HEK293T (cell line): ENCODE measurements at regions not wholly inside any gene's neighbourhood (a gene's known extent, or its start where the extent isn't known, plus 50 kb on each side); places are given as distances from the start of the nearest gene placed in this dataset.
"Not testable (repeated sequence)": the region's sequence is repeated elsewhere in the genome, so short reads cannot be mapped to it uniquely, and the experiment has no call there.

Experiments used
- CTCF ChIA-PET: fragments of 350-600 bp; formaldehyde crosslinking; extraction: SDS; loops from one replicate; lab custom pipeline; 2021; ENCODE audit warnings: antibody characterized with exemption, inconsistent platforms; lab: Yijun Ruan, JAX
- POLR2A ChIA-PET: fragments of 350-600 bp; formaldehyde crosslinking; extraction: SDS; loops from one replicate; lab custom pipeline; 2020; ENCODE audit warnings: antibody characterized with exemption, inconsistent platforms; lab: Yijun Ruan, JAX
- DNase-seq: peaks from one replicate; pipeline ENCODE4 v3.0.0; 2012; ENCODE audit warnings: mixed read lengths; ENCODE audit errors: extremely low spot score
- ARNT ChIP-seq: fragments of 450-650 bp; IDR thresholded peaks from 2 replicates; pipeline ENCODE4 v1.6.1; 2017; ENCODE audit warnings: mild to moderate bottlenecking
- BHLHE40 ChIP-seq: fragments of 450-650 bp; IDR thresholded peaks from 2 replicates; pipeline ENCODE4 v1.6.1; 2016; ENCODE audit warnings: mild to moderate bottlenecking, moderate library complexity, borderline replicate concordance
- CTBP1 ChIP-seq: fragments of 450-650 bp; IDR thresholded peaks from 2 replicates; pipeline ENCODE4 v1.6.1; 2016; ENCODE audit warnings: borderline replicate concordance
- ELF4 ChIP-seq: fragments of 450-650 bp; IDR thresholded peaks from 2 replicates; pipeline ENCODE4 v1.6.1; 2017; ENCODE audit warnings: antibody characterized with exemption
- FOXA1 ChIP-seq: fragments of 450-650 bp; IDR thresholded peaks from 2 replicates; pipeline ENCODE4 v1.6.1; 2016; ENCODE audit warnings: mild to moderate bottlenecking
- FOXK2 ChIP-seq: fragments of 450-650 bp; IDR thresholded peaks from 2 replicates; pipeline ENCODE4 v1.6.1; 2016; ENCODE audit warnings: mild to moderate bottlenecking
- FOXM1 ChIP-seq: fragments of 450-650 bp; IDR thresholded peaks from 2 replicates; pipeline ENCODE4 v1.6.1; 2017; ENCODE audit warnings: mild to moderate bottlenecking, borderline replicate concordance
- HDGF ChIP-seq: fragments of 450-650 bp; IDR thresholded peaks from 2 replicates; pipeline ENCODE4 v1.6.1; 2017; ENCODE audit warnings: antibody characterized with exemption, borderline replicate concordance
- L3MBTL2 ChIP-seq: fragments of 450-650 bp; conservative IDR thresholded peaks from 2 replicates; pipeline ENCODE4 v1.6.1; 2016; ENCODE audit warnings: mild to moderate bottlenecking
- LEF1 ChIP-seq: fragments of 450-650 bp; IDR thresholded peaks from 2 replicates; pipeline ENCODE4 v1.6.1; 2017; ENCODE audit warnings: mild to moderate bottlenecking, borderline replicate concordance
- NFRKB ChIP-seq: fragments of 450-650 bp; IDR thresholded peaks from 2 replicates; pipeline ENCODE4 v1.6.1; 2016; ENCODE audit warnings: mild to moderate bottlenecking, moderate library complexity
- SP1 ChIP-seq: fragments of 450-650 bp; IDR thresholded peaks from 2 replicates; pipeline ENCODE4 v1.6.1; 2017
- SUZ12 ChIP-seq: fragments of 450-650 bp; IDR thresholded peaks from 2 replicates; pipeline ENCODE4 v1.6.1; 2016; ENCODE audit warnings: mild to moderate bottlenecking
- TARDBP ChIP-seq: fragments of 450-650 bp; IDR thresholded peaks from 2 replicates; pipeline ENCODE4 v1.6.1; 2016
- ZNF384 ChIP-seq: fragments of 450-650 bp; IDR thresholded peaks from 2 replicates; pipeline ENCODE4 v1.6.1; 2016
- TF ChIP-seq, protein P1 (sequence below): fragments of 450-650 bp; IDR thresholded peaks from 2 replicates; pipeline ENCODE4 v1.6.1; 2016

DNA sequence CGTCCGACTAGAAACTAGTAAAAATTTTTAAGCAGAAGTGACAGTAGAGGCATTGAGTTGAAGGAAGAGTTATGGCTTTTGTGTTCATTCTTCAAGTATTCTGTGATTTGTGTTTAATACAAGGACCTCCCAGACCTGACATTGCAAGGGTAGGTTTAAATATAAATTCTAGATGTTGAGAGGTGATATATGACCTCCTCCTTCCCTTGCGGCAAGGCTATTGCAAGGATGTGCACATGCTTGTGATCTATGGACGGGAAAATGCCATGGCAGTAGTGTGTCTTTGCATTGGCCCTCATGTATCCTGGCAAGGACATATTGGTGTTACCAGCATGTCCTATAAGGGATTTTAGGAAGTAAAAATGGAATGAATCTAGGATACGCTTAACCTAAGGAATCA, 143.5 kb downstream of the NEDD1 start:
- TF ChIP-seq HDGF (no peak), BHLHE40 (no peak), NFRKB (no peak), SP1 (no peak), ELF4 (no peak), TARDBP (no peak), ZNF384 (no peak), LEF1 (no peak), CTBP1 (no peak), FOXK2 (no peak), FOXA1 (no peak), L3MBTL2 (no peak), FOXM1 (no peak), ARNT (no peak), SUZ12 (no peak)
- TF ChIP-seq, protein P1, sequence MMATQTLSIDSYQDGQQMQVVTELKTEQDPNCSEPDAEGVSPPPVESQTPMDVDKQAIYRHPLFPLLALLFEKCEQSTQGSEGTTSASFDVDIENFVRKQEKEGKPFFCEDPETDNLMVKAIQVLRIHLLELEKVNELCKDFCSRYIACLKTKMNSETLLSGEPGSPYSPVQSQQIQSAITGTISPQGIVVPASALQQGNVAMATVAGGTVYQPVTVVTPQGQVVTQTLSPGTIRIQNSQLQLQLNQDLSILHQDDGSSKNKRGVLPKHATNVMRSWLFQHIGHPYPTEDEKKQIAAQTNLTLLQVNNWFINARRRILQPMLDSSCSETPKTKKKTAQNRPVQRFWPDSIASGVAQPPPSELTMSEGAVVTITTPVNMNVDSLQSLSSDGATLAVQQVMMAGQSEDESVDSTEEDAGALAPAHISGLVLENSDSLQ, result no peak
- POLR2A ChIA-PET, result no interaction called here
- no peak for DNase-seq
- CTCF ChIA-PET, result no interaction called here

DNA sequence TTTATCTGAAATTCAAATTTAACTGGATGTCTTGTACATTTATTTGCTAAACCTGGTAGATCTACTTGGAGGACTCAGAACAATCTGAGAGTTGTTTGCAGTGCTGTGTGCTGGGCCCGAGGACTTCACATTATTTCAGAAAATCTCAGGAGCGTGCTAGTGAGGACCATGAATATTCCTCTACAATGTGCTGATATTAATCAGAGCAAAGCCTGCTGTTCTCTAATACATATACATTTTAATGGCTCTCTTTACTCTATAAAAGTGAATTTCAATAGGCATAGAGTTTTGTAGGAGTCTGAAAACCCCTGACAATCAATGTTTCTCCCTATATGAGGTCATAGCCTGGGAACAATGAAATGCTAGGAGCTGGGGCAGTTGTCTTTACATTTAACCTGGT, 144.3 kb downstream of the NEDD1 start:
- TF ChIP-seq ZNF384, result no peak
- TF ChIP-seq, protein P1, result no peak
- no peak for TF ChIP-seq NFRKB
- no peak for TF ChIP-seq TARDBP
- TF ChIP-seq BHLHE40, result no peak
- no peak for TF ChIP-seq FOXA1
- no peak for TF ChIP-seq LEF1
- TF ChIP-seq FOXK2, result no peak
- no peak for TF ChIP-seq L3MBTL2
- TF ChIP-seq SUZ12, result no peak
- TF ChIP-seq ARNT, result no peak
- TF ChIP-seq CTBP1, result no peak
- no peak for TF ChIP-seq HDGF
- no peak for TF ChIP-seq FOXM1
- no peak for TF ChIP-seq ELF4
- TF ChIP-seq SP1, result no peak
- ChIA-PET CTCF (no interaction called here), POLR2A (no interaction called here)
- no peak for DNase-seq

DNA sequence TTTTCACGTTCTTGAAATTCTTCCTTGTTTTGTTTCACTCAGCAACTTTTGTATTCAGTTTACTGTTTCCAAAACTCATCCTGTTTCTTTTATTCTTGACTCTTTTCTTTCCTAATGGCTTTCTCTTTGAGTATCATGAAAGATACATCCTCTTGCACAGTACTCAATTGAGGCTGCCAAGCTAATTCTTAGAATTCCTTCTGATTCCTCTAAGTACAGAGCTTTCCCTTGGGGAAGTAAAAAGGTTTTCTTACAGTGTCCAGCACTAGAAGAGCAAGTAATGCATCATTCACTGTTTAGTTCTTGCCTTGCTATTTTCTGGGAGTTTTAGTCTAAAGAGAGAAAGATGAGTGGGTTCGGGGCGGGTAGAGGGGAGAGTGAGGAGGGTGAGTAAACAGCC, 154.1 kb downstream of the NEDD1 start:
- ChIA-PET POLR2A (no interaction called here), CTCF (no interaction called here)
- no peak for DNase-seq
- TF ChIP-seq ELF4 (no peak), ZNF384 (no peak), SP1 (no peak), FOXK2 (no peak), CTBP1 (no peak), HDGF (no peak), FOXM1 (no peak), SUZ12 (no peak), ARNT (no peak), TARDBP (no peak), NFRKB (no peak), L3MBTL2 (no peak), BHLHE40 (no peak), FOXA1 (no peak), LEF1 (no peak)
- TF ChIP-seq, protein P1, result no peak

DNA sequence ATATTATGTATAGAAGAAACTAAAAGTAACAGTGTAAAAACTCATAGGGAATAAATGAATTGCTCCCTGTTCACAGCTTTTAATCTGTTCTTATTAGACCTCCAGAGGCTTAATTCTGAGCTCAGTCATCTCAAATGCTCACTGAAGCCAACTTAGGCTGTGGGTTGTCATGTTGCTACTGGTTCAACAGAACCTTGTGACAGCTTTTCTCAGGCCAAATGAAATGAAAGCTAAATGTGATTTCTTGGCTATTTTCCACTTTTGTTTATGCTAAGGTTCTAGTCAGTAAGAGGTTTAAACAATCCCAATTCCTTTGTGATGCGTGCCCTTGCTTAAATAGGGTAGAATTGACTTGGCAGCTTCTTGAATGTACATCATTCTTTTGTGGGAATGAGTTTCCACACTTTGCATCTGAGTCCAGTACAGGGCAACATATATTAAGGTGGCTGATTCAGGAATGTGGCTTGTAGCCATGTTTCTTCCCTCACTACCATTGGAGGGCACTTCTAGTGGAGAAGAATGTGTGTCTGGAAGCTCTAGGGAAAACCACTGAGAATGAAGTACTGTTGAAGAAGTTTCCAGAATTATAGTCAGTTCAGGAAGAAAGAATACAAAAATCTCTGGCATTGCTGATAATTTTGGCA, 156.4 kb downstream of the NEDD1 start:
- POLR2A ChIA-PET, result no interaction called here
- CTCF ChIA-PET, result no interaction called here
- no peak for DNase-seq
- no peak for TF ChIP-seq TARDBP

DNA sequence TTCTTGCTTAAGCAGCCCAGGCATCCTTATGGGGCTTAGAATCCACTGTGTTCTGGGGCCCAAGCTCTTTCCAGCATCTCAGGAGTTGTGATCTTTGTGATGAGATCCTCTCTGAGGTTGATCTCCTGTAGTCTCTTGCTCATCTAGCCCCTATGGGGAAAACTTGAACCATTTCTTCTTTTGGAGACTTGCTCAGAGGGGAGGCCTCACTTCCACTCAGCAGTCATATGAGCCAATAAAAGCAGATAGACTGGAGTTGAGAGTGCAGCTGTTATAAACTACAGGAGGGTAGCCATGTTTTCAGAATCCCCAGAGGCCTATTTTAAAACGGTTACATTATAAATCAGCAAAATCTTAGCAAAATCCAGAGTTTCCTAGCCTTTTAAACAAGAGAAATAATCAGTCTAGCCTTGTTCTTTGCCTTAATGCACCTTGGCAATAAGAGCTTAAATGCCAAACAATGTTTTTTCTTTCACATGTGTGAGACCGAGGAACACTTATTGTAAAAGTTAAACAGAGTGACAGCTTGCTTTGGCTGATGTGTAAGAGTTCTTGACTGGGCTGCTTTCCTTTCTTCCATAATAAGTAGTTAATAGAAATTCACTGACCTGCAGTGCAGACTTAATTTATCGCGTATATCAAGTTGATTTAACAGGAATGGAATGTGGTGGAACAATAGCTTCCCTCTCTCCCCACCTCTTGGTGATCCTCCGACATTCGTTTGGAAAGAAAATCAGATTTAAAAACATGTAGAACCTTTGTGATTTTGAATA, 168.3 kb downstream of the NEDD1 start:
- POLR2A ChIA-PET, result no interaction called here
- no peak for DNase-seq
- TF ChIP-seq ARNT, result no peak
- no peak for TF ChIP-seq HDGF
- no peak for TF ChIP-seq TARDBP
- TF ChIP-seq LEF1, result no peak
- no peak for TF ChIP-seq SP1
- no peak for TF ChIP-seq FOXM1
- CTCF ChIA-PET, result no interaction called here

DNA sequence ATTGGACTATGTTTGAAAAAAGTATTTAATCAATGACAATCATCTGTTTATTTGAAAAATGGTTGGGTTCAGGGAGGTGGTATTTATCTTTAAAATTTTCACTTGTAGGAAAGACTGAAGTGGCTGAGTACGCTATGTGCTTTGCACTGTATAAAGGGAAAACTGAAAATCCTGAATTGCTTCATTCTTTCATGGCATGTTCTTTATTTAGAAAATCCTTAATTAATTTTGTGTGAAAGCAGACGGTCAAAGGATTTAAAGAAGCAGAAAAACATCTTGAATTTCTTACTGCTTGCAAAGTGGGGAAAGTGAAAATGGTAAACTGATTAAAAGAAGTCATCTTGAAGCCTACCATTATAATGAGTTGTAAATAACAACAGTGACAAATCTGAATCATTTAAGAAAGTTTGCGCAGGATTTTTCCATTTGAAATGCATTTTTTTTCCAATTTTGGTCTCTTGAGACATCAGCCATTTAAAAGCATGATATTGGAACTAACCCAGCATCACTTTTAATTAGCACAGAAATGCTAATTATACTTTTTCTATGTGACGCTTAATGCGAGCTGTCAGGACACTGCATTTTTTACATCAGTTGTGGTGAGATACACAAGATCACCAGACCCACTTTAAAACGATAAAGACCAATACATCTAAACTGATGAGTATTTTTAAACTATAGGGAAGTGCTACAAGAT, 169.0 kb downstream of the NEDD1 start:
- TF ChIP-seq FOXA1 (no peak), BHLHE40 (no peak), TARDBP (no peak), FOXK2 (no peak), ARNT (no peak), ELF4 (no peak), FOXM1 (no peak), NFRKB (no peak), LEF1 (no peak), SP1 (no peak), HDGF (no peak), CTBP1 (no peak), L3MBTL2 (no peak), SUZ12 (no peak), ZNF384 (no peak)
- TF ChIP-seq, protein P1, result no peak
- ChIA-PET POLR2A (no interaction called here), CTCF (no interaction called here)
- DNase-seq, result no peak

DNA sequence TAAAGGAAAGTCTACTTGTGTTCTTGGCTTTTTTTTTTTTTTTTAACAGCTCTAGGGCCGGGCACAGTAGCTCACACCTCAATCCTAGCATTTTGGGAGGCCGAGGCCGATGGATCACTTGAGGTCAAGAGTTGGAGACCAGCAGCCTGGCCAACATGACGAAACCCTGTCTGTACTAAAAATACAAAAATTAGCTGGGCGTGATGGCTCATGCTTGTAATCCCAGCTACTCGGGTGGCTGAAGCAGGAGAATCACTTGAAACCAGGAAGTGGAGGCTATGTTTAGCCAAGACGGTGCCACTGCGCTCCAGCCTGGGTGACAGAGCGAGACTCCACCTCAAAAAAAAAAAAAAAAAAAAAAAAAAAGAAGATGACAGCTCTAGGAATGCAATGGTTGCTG, 169.9 kb downstream of the NEDD1 start:
- CTCF ChIA-PET, result interaction anchor here (0.6 kb wide), 1 partner anchor 44 kb away, joined by 3 read pairs; no protein-coding TSS in a partner anchor
- DNase-seq, POLR2A ChIA-PET: not testable (repeated sequence)
